ENCODE measurements at regions not wholly inside any gene's neighbourhood (a gene's known extent, or its start where the extent isn't known, plus 50 kb on each side); places are given as distances from the start of the nearest gene placed in this dataset.

DNA sequence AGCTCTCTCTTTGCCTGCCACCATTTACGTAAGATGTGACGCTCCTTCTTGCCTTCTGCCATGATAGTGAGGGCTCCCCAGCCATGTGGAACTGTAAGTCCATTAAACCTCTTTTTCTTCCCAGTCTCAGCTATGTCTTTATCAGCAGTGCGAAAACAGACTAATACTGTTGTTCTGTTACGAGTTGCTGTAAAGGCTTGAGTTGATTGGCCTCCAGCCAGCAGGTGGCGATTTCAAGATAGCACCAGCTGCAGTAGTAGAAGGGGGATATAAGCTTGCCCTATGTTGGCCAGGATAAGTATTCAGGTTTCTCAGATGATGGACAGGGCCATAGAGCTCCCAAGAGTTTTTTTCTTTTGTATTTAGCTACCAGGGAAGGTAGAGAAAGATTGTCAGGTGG lies 385.5 kb downstream of the MZT1 start:
- Histone ChIP-seq H3K27ac (replicated peaks) (no peak overlapping the region), H3K4me3 (replicated peaks; ENCODE audit: insufficient read depth, low read length) (no peak overlapping the region), H3K27me3 (ENCODE audit: insufficient read depth, poor library complexity, severe bottlenecking) (no peaks in the 10 kb centered on the region)
- TF ChIP-seq, protein P1, sequence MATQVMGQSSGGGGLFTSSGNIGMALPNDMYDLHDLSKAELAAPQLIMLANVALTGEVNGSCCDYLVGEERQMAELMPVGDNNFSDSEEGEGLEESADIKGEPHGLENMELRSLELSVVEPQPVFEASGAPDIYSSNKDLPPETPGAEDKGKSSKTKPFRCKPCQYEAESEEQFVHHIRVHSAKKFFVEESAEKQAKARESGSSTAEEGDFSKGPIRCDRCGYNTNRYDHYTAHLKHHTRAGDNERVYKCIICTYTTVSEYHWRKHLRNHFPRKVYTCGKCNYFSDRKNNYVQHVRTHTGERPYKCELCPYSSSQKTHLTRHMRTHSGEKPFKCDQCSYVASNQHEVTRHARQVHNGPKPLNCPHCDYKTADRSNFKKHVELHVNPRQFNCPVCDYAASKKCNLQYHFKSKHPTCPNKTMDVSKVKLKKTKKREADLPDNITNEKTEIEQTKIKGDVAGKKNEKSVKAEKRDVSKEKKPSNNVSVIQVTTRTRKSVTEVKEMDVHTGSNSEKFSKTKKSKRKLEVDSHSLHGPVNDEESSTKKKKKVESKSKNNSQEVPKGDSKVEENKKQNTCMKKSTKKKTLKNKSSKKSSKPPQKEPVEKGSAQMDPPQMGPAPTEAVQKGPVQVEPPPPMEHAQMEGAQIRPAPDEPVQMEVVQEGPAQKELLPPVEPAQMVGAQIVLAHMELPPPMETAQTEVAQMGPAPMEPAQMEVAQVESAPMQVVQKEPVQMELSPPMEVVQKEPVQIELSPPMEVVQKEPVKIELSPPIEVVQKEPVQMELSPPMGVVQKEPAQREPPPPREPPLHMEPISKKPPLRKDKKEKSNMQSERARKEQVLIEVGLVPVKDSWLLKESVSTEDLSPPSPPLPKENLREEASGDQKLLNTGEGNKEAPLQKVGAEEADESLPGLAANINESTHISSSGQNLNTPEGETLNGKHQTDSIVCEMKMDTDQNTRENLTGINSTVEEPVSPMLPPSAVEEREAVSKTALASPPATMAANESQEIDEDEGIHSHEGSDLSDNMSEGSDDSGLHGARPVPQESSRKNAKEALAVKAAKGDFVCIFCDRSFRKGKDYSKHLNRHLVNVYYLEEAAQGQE (IDR thresholded peaks at IDR 0.05; ENCODE audit: insufficient replicate concordance, low read depth) = no peak
- TF ChIP-seq SPI1 (IDR thresholded peaks at IDR 0.05; ENCODE audit: borderline replicate concordance, low read depth) (no peak), GABPA (IDR thresholded peaks at IDR 0.05; ENCODE audit: low read depth) (no peak), POLR2AphosphoS5 (IDR thresholded peaks at IDR 0.05; ENCODE audit: low read depth) (no peak)
- TF ChIP-seq, protein P2, sequence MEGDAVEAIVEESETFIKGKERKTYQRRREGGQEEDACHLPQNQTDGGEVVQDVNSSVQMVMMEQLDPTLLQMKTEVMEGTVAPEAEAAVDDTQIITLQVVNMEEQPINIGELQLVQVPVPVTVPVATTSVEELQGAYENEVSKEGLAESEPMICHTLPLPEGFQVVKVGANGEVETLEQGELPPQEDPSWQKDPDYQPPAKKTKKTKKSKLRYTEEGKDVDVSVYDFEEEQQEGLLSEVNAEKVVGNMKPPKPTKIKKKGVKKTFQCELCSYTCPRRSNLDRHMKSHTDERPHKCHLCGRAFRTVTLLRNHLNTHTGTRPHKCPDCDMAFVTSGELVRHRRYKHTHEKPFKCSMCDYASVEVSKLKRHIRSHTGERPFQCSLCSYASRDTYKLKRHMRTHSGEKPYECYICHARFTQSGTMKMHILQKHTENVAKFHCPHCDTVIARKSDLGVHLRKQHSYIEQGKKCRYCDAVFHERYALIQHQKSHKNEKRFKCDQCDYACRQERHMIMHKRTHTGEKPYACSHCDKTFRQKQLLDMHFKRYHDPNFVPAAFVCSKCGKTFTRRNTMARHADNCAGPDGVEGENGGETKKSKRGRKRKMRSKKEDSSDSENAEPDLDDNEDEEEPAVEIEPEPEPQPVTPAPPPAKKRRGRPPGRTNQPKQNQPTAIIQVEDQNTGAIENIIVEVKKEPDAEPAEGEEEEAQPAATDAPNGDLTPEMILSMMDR (IDR thresholded peaks at IDR 0.05; ENCODE audit: insufficient read depth, low read length) = no peak
- DNase-seq (ENCODE audit: low read depth in 1 of 2, low spot score in 1 of 2) = no peak

DNA sequence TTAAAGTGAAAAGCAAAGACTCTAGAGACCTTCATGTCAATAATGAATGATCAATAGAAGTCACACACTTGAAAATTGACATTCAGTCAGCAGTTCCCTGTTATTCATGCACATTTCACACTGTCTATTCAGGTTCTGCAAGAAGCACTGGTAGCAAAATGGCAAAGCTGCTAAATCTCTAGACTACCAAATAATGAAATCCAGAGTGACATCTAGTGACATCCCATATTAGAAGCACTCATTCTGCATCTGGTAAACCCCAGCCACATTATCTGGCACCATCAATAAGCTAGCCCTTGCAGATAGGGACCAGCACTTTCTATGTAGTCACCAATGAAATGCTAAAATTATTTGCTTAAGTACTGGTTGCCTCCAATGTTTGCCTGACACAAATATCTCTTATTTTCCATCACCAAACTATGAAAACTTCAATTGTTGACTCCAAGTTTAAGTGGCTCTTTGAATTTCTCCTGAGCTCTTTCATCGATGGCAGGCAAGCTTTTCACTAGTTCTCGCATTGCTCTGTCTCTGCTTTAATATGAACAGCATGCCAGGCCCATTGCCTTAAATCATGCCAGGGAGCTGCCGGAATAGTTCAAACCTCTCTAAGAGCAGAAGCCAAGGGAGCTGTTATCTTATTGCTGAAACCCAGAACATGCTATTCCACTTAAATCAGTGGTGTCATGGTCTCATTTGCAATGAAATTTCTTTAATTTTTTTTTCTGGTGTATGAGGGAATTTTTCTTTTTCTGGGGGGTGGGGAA lies 409.9 kb downstream of the MZT1 start:
- H3K27me3 ChIP-seq (ENCODE audit: insufficient read depth, poor library complexity, severe bottlenecking) = no peaks in the 10 kb centered on the region
- TF ChIP-seq POLR2AphosphoS5 (IDR thresholded peaks at IDR 0.05; ENCODE audit: low read depth) (no peak), GABPA (IDR thresholded peaks at IDR 0.05; ENCODE audit: low read depth) (no peak), SPI1 (IDR thresholded peaks at IDR 0.05; ENCODE audit: borderline replicate concordance, low read depth) (no peak)
- TF ChIP-seq, protein P1 (IDR thresholded peaks at IDR 0.05; ENCODE audit: insufficient replicate concordance, low read depth) = no peak
- TF ChIP-seq, protein P2 (IDR thresholded peaks at IDR 0.05; ENCODE audit: insufficient read depth, low read length) = no peak
- no peak overlapping the region for H3K27ac ChIP-seq (replicated peaks)
- DNase-seq (ENCODE audit: low read depth in 1 of 2, low spot score in 1 of 2) = no peak
- no peak overlapping the region for H3K4me3 ChIP-seq (replicated peaks; ENCODE audit: insufficient read depth, low read length)

DNA sequence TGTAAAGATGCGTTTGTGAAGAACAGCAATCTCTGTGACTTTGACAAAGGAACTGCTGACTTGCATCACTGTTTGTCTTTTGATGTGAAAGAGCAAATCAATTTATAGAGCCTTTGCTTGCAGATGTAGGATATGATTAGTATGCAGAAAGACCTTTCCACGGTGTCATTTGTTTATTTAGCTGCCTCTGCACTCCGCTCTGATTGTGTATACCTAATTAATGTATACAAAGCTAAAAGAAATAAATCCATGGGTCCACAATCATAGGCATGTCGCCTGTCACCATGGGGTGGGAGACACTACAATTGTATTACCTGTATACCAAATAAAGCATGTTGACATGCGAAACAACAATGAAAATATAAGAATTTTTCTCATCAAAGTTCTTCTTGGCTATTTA lies 410.7 kb downstream of the MZT1 start:
- Histone ChIP-seq H3K27me3 (ENCODE audit: insufficient read depth, poor library complexity, severe bottlenecking) (no peaks in the 10 kb centered on the region), H3K27ac (replicated peaks) (no peak overlapping the region), H3K4me3 (replicated peaks; ENCODE audit: insufficient read depth, low read length) (no peak overlapping the region)
- DNase-seq (ENCODE audit: low read depth in 1 of 2, low spot score in 1 of 2) = no peak
- TF ChIP-seq, protein P2 (IDR thresholded peaks at IDR 0.05; ENCODE audit: insufficient read depth, low read length) = no peak
- TF ChIP-seq, protein P1 (IDR thresholded peaks at IDR 0.05; ENCODE audit: insufficient replicate concordance, low read depth) = no peak
- TF ChIP-seq POLR2AphosphoS5 (IDR thresholded peaks at IDR 0.05; ENCODE audit: low read depth) = no peak
- no peak for TF ChIP-seq SPI1 (IDR thresholded peaks at IDR 0.05; ENCODE audit: borderline replicate concordance, low read depth)
- no peak for TF ChIP-seq GABPA (IDR thresholded peaks at IDR 0.05; ENCODE audit: low read depth)
